HepG2 (cell line): ENCODE measurements at regions not wholly inside any gene's neighbourhood (a gene's known extent, or its start where the extent isn't known, plus 50 kb on each side); places are given as distances from the start of the nearest gene placed in this dataset.

Source experiments
- AFF4 ChIP-seq: sonication (generic); formaldehyde crosslinking; IDR thresholded peaks from 2 replicates; pipeline ENCODE4 v1.4.0; 2020; ENCODE audit warnings: missing genetic modification reagents
- AHR ChIP-seq: IDR thresholded peaks from 2 replicates; pipeline ENCODE4 v1.6.1; 2018; ENCODE audit warnings: missing genetic modification reagents, missing compliant biosample characterization
- AKAP8 ChIP-seq: sonication (generic); formaldehyde crosslinking; IDR thresholded peaks from 2 replicates; pipeline ENCODE4 v1.5.1; 2020; ENCODE audit warnings: mild to moderate bottlenecking, missing genetic modification reagents
- ATAD3A ChIP-seq: sonication (generic); formaldehyde crosslinking; IDR thresholded peaks from 2 replicates; pipeline ENCODE4 v1.4.0; 2020; ENCODE audit warnings: missing genetic modification reagents
- CEBPB ChIP-seq: IDR thresholded peaks from 2 replicates; pipeline ENCODE4 v1.6.1; 2011; ENCODE audit warnings: low read depth, low read length, improper control_type of control experiment, borderline replicate concordance
- ERF ChIP-seq: IDR thresholded peaks from 2 replicates; pipeline ENCODE4 v1.6.1; 2018; ENCODE audit warnings: missing biosample characterization, missing genetic modification reagents
- FOXK1 ChIP-seq: sonication (generic); formaldehyde crosslinking; IDR thresholded peaks from 2 replicates; pipeline ENCODE4 v1.4.0; 2020; ENCODE audit warnings: low read depth, missing genetic modification reagents, borderline replicate concordance
- HDAC2 ChIP-seq: sonication (generic); formaldehyde crosslinking; IDR thresholded peaks from 2 replicates; pipeline ENCODE4 v1.4.0; 2020; ENCODE audit warnings: missing genetic modification reagents
- KMT2A ChIP-seq: sonication (generic); formaldehyde crosslinking; IDR thresholded peaks from 2 replicates; pipeline ENCODE4 v1.4.0; 2020; ENCODE audit warnings: missing genetic modification reagents
- MAFG ChIP-seq: sonication (generic); formaldehyde crosslinking; IDR thresholded peaks from 2 replicates; pipeline ENCODE4 v1.5.1; 2020; ENCODE audit warnings: mild to moderate bottlenecking, missing genetic modification reagents
- MATR3 ChIP-seq: sonication (generic); formaldehyde crosslinking; IDR thresholded peaks from 2 replicates; pipeline ENCODE4 v1.4.0; 2020; ENCODE audit warnings: missing genetic modification reagents
- MXD1 ChIP-seq: sonication (generic); formaldehyde crosslinking; IDR thresholded peaks from 2 replicates; pipeline ENCODE4 v1.4.0; 2020; ENCODE audit warnings: mild to moderate bottlenecking, missing genetic modification reagents
- NFATC3 ChIP-seq: sonication (generic); formaldehyde crosslinking; IDR thresholded peaks from 2 replicates; pipeline ENCODE4 v1.5.1; 2020; ENCODE audit warnings: mild to moderate bottlenecking, missing genetic modification reagents
- SP5 ChIP-seq: IDR thresholded peaks from 2 replicates; pipeline ENCODE4 v1.6.1; 2016; ENCODE audit warnings: low read depth, borderline replicate concordance
- TCF7L2 ChIP-seq: IDR thresholded peaks from 2 replicates; pipeline ENCODE4 v1.6.1; 2011; ENCODE audit warnings: mild to moderate bottlenecking, low read depth, low read length, moderate library complexity
- TFE3 ChIP-seq: IDR thresholded peaks from 2 replicates; pipeline ENCODE4 v1.6.1; 2016
- ZBTB10 ChIP-seq: sonication (generic); formaldehyde crosslinking; IDR thresholded peaks from 2 replicates; pipeline ENCODE4 v1.4.0; 2020; ENCODE audit warnings: missing genetic modification reagents, borderline replicate concordance
- ZBTB20 ChIP-seq: sonication (generic); formaldehyde crosslinking; IDR thresholded peaks from 2 replicates; pipeline ENCODE4 v1.8.1; 2023; ENCODE audit warnings: missing genetic modification reagents, low read depth, mild to moderate bottlenecking, borderline replicate concordance
- ZNF263 ChIP-seq: sonication (generic); formaldehyde crosslinking; IDR thresholded peaks from 2 replicates; pipeline ENCODE4 v1.4.0; 2020; ENCODE audit warnings: missing genetic modification reagents
- ZNF383 ChIP-seq: sonication (generic); formaldehyde crosslinking; IDR thresholded peaks from 2 replicates; pipeline ENCODE4 v1.4.0; 2020; ENCODE audit warnings: missing genetic modification reagents, mild to moderate bottlenecking, borderline replicate concordance
- ZNF510 ChIP-seq: sonication (generic); formaldehyde crosslinking; IDR thresholded peaks from 2 replicates; pipeline ENCODE4 v1.4.0; 2020; ENCODE audit warnings: low read depth, mild to moderate bottlenecking, missing genetic modification reagents
- ZNF557 ChIP-seq: sonication (generic); formaldehyde crosslinking; IDR thresholded peaks from 2 replicates; pipeline ENCODE4 v1.4.0; 2020; ENCODE audit warnings: missing genetic modification reagents
- ZNF691 ChIP-seq: sonication (generic); formaldehyde crosslinking; IDR thresholded peaks from 2 replicates; pipeline ENCODE4 v1.4.0; 2020; ENCODE audit warnings: missing genetic modification reagents, low read depth, mild to moderate bottlenecking, borderline replicate concordance
- ZSCAN9 ChIP-seq: IDR thresholded peaks from 2 replicates; pipeline ENCODE4 v1.6.1; 2016; ENCODE audit warnings: borderline replicate concordance

GRCh38 chr16:31712064-31712540 is 161.5 kb upstream of the ZNF267 start (continued):
- TF ChIP-seq KMT2A (CRISPR knock-in tag), result no peak
- TF ChIP-seq SP5 (CRISPR knock-in tag), result no peak
- no peak for TF ChIP-seq ZBTB20 (CRISPR knock-in tag)
- TF ChIP-seq ZNF263 (CRISPR knock-in tag), result no peak
- no peak for TF ChIP-seq ZNF510
- no peak for TF ChIP-seq MXD1
- TF ChIP-seq ZNF383, result no peak
- no peak for TF ChIP-seq FOXK1 (CRISPR knock-in tag)
- no peak for TF ChIP-seq AHR (CRISPR knock-in tag)
- TF ChIP-seq TFE3, result no peak
- TF ChIP-seq HDAC2 (CRISPR knock-in tag), result no peak
- no peak for TF ChIP-seq ZNF691
- no peak for TF ChIP-seq ZBTB10 (CRISPR knock-in tag)
- TF ChIP-seq ATAD3A (CRISPR knock-in tag), result no peak
- no peak for TF ChIP-seq CEBPB
- no peak for TF ChIP-seq MAFG
- TF ChIP-seq ERF (CRISPR knock-in tag), result no peak
- no peak for TF ChIP-seq ZNF557 (CRISPR knock-in tag)
- TF ChIP-seq ZSCAN9 (CRISPR knock-in tag), result no peak
- no peak for TF ChIP-seq MATR3 (CRISPR knock-in tag)
- no peak for TF ChIP-seq NFATC3 (CRISPR knock-in tag)
- TF ChIP-seq AKAP8 (CRISPR knock-in tag), result peak; percentile 47; the same call in 1 of the 2 replicates
- TF ChIP-seq AFF4 (CRISPR knock-in tag), result no peak
- no peak for TF ChIP-seq TCF7L2
